T-helper 2 cell treated with Interferon-gamma antibody and Interleukin-4, amounts not matched to agents 5 μg/mL and 100 μg/mL, for 36 hours (primary cell): ENCODE measurements at regions not wholly inside any gene's neighbourhood (a gene's known extent, or its start where the extent isn't known, plus 50 kb on each side); places are given as distances from the start of the nearest gene placed in this dataset.
"Not testable (repeated sequence)": the region's sequence is repeated elsewhere in the genome, so short reads cannot be mapped to it uniquely, and the experiment has no call there.

ENCODE experiments used
- DNase-seq: peaks from one replicate; pipeline ENCODE4 v3.0.0; 2021; ENCODE audit warnings: low spot score
- H3K27ac Mint-ChIP-seq: one replicate; pipeline ENCODE4 v1.8.0; 2021; ENCODE audit warnings: mild to moderate bottlenecking, mixed read lengths
- H3K27me3 Mint-ChIP-seq: one replicate; pipeline ENCODE4 v1.8.0; 2021; ENCODE audit warnings: low read depth, mixed read lengths
- H3K36me3 Mint-ChIP-seq: one replicate; pipeline ENCODE4 v1.8.0; 2021; ENCODE audit warnings: low read depth, mixed read lengths
- H3K4me1 Mint-ChIP-seq: one replicate; pipeline ENCODE4 v1.8.0; 2021; ENCODE audit warnings: low read depth, mixed read lengths
- H3K4me3 Mint-ChIP-seq: one replicate; pipeline ENCODE4 v1.8.0; 2022; ENCODE audit warnings: mild to moderate bottlenecking, moderate library complexity, mixed read lengths
- H3K9me3 Mint-ChIP-seq: one replicate; pipeline ENCODE4 v1.8.0; 2021; ENCODE audit warnings: mixed read lengths

DNA sequence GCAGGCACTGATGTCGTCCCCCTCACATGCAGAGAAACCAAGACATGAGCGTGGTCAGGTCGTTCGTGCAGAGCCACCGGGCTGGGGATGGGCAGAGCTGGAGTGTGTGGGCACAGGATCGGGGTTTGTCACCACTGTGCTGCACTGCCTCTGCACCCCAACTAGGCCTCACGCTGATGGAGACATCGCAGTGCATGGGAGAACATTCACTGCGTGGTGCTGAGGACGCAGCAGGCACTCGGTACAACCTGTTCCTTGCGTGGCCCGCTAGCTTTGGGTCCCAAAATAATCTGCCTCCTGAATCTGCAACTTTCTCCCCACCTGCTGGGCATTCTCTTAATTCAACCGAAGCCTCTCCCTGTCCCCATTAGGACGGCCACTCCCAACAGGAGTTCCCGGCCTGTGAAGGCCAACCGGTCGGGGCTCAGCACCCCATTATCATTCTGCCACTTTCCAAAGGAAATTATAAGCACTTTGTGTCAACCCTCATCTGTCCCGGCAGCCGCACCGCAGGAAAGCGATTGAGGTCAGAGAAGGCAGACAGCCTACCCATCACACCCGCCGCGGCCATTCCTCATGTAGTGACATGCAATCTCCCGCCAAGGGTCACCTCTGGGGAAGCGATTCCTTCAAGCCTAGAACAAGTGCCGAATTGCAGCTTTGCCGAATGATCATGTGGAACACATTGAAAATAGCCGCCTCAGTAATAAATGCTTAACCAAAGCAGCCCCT is 490.4 kb downstream of the MN1 start:
- no peak overlapping the region for H3K27ac Mint-ChIP-seq

DNA sequence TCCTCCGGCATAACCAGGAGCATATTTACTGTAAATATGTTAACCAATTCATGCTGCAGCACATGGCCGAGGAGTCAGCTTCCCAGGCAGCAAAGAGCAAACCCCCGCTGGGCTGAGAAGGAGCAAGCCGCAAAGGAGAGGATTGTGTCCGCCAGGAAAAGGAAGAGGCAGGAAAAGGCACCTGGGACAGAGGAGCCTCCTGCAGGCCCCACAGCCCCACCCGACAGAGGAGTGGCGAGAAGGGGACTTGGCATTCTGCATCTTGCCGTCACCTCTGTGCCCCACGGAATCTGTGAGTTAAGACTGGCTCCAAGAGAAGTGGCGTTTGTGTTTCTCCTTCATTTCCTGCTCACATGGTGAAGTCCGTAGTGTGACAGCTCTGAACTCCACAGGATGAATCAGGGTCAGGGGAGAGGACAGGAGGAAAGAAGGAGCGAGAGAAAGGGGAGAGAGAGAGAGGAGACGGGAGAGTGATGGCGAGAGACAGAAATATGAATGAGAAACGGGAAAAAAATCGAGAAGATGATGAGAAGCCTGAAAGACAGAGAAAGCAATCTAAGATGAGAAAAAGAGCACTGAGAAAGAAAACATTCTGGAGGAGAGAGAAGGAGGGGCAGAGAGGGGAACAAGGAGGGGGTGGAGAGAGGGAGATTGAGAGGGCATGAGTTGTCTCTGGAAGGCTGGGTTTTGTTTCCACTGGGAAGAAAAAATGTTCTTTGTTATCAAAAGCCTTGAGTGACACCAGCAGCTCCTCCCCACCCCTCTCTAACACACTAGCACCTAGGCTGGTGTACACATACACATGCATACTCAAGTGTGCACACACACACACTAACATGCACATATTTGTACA is 489.6 kb downstream of the MN1 start:
- Mint-ChIP-seq H3K27me3 (no peaks in the 10 kb centered on the region), H3K9me3 (peaks cover 8% of the 10 kb centered on the region), H3K4me3 (no peak overlapping the region), H3K36me3 (no peaks in the 10 kb centered on the region), H3K4me1 (no peaks in the 10 kb centered on the region), H3K27ac (no peak overlapping the region)
- no peak for DNase-seq

More for the DNA sequence above, 490.4 kb downstream of the MN1 start:
- no peaks in the 10 kb centered on the region for H3K27me3 Mint-ChIP-seq
- H3K4me1 Mint-ChIP-seq: no peaks in the 10 kb centered on the region
- H3K36me3 Mint-ChIP-seq: no peaks in the 10 kb centered on the region
- H3K9me3 Mint-ChIP-seq: peaks cover 8% of the 10 kb centered on the region
- no peak for DNase-seq
- H3K4me3 Mint-ChIP-seq: no peak overlapping the region

DNA sequence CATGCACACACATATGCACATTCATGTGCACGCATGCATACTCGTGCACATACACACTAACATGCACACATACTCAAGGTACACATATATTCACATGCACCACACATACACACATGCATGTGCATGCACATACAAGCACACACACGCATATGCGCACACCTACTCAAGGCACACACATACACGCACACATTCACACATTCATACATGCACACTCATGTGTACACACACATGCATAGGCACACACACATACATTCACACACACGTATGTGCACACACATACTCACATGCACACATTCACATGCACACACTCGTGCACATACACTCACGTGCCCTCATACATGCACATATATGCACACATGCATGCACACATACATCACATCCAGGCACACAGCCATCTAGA is 489.0 kb downstream of the MN1 start:
- Mint-ChIP-seq H3K36me3 (no peaks in the 10 kb centered on the region), H3K4me3 (no peak overlapping the region), H3K9me3 (peaks cover 7% of the 10 kb centered on the region), H3K4me1 (no peaks in the 10 kb centered on the region), H3K27ac (no peak overlapping the region), H3K27me3 (no peaks in the 10 kb centered on the region)
- DNase-seq: no peak

DNA sequence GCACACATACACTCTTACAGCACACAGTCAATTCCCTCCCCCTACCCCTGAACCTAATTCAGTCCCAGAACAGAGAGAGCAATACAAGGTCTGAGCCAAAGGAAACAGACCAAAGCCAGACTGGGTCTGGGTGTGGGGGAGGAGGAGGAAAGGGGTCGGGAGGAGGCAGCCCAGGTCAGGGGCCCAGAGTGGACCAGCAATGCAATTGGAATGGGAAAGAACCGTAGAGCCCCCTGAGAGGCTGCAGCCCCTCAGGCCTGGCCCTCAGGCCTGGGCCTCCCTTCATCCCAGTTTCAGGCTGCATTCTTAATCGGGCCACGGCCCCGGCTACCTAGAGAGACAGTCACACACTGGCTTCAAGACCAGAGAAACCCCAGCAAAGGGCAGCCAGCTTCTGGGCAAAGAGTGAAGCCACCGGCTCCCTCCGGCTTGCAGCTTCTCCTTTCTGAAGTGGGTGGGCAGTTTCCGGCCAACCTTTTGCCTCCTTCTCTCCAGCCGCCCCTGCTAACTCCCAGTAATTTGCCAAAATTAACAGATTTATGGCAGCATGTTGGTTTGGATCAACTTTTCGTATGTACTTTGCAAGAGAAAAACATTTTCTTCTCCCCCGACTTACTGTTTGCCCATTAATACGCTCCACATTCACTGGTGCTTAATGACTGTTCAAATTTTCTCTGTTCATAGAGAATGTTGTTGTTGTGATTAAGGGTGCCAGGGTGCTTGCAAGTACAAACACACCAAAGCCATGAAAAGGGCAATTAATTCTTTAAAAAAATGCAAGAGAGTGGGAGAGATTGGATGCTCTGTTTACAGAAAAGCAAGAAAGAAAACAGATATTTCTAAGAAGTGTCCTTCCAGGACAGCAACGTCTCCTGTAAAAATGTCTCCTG is 488.3 kb downstream of the MN1 start:
- no peaks in the 10 kb centered on the region for H3K36me3 Mint-ChIP-seq
- peaks cover 2% of the 10 kb centered on the region for H3K27me3 Mint-ChIP-seq
- H3K9me3 Mint-ChIP-seq: peaks cover 2% of the 10 kb centered on the region
- no peak overlapping the region for H3K27ac Mint-ChIP-seq
- no peak overlapping the region for H3K4me3 Mint-ChIP-seq
- no peaks in the 10 kb centered on the region for H3K4me1 Mint-ChIP-seq
- DNase-seq: no peak

DNA sequence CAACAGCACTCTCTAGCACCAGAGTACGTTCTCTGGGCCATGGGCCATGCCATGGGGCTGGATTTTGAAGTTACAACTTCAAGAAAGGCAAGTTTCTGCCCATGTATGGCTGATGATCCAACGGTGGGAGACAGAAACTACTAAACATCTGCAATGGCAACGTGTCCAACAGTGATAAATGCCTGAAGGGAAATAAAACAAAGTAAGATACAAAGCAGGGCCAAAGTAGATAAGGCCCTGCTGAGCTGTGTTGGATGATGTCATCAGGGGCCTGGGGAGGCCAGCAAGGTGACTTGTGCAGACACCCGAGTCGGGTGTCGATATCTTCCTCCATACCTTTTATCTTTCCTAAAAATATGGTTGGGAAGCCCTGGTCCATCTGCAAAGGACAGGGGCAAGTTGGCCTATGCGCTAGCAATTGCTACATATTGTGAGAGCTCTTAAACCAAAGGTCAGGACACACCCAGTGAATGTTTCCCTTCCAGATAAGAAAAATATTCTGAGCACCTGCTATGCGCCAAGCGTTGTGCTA is 487.2 kb downstream of the MN1 start:
- Mint-ChIP-seq H3K9me3 (no peaks in the 10 kb centered on the region), H3K4me1 (no peaks in the 10 kb centered on the region), H3K27me3 (peaks cover 2% of the 10 kb centered on the region), H3K36me3 (no peaks in the 10 kb centered on the region), H3K27ac (no peak overlapping the region), H3K4me3 (no peak overlapping the region)
- no peak for DNase-seq

DNA sequence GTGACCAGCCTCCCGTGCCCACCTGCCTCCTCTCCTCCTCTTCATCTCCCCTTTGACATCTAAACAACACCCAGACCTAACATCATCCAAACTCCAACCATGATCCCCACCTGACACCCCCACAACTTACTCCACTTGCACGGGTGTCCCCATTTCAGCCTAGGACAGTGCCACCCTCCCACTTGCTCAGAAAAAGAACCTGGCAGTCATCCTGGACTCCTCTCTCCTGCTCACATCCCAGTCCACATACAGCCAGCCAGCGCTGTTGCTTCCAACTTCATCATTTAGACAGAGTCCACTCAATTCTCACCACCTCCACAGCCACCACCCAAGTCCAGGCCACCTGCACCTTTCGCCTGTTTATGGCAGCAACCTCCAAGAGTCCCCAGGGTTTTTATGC is 485.7 kb downstream of the MN1 start:
- DNase-seq: no peak
- Mint-ChIP-seq H3K4me3 (no peak overlapping the region), H3K27ac (no peak overlapping the region), H3K4me1 (no peaks in the 10 kb centered on the region), H3K9me3 (no peaks in the 10 kb centered on the region), H3K27me3 (peaks cover 2% of the 10 kb centered on the region), H3K36me3 (no peaks in the 10 kb centered on the region)

DNA sequence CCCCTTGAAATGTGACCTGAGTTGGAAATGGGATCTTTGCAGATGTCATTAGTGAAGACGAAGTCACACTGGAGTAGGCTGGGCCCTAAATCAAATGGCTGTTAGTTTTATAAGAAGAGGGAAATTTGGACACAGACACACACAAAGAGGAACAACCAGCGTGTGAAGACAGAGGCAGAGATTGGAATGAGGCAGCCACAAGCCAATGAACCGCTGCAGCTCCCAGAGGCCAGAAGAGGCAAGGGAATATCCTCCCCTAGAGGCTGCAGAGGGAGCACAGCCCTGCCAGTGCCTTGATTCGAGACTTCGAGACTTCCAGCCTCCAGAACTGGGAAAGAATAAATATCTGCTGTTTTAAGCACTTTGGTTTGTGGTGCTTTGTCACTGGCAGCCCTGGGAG is 484.5 kb downstream of the MN1 start:
- Mint-ChIP-seq H3K27me3 (peaks cover 2% of the 10 kb centered on the region), H3K4me3 (no peak overlapping the region), H3K9me3 (no peaks in the 10 kb centered on the region), H3K27ac (no peak overlapping the region), H3K36me3 (no peaks in the 10 kb centered on the region), H3K4me1 (no peaks in the 10 kb centered on the region)
- no peak for DNase-seq

DNA sequence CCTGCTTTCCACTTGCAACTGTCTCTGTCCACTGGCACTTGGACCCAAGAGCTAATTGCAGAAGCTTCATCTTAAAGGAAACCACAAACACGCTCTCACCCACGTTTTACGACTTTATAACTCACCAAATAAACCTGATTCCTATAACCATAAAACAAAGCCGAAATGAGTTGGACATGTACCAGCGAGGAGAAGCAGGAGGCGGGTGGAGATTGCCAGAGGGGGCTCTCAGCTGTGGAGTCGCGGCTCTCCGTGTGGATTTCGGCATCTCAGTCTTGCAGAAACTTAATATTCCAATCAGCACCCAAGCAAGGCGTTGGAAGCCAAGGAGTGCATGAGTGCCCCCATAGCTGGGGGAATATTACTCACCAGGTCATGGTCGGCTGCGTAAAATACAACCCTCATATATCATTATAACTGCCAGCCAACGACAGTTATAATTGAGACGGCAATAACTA is 483.6 kb downstream of the MN1 start:
- DNase-seq: no peak
- Mint-ChIP-seq H3K27me3 (peaks cover 2% of the 10 kb centered on the region), H3K4me1 (no peaks in the 10 kb centered on the region), H3K4me3 (no peak overlapping the region), H3K36me3 (no peaks in the 10 kb centered on the region), H3K9me3 (no peaks in the 10 kb centered on the region), H3K27ac (no peak overlapping the region)

DNA sequence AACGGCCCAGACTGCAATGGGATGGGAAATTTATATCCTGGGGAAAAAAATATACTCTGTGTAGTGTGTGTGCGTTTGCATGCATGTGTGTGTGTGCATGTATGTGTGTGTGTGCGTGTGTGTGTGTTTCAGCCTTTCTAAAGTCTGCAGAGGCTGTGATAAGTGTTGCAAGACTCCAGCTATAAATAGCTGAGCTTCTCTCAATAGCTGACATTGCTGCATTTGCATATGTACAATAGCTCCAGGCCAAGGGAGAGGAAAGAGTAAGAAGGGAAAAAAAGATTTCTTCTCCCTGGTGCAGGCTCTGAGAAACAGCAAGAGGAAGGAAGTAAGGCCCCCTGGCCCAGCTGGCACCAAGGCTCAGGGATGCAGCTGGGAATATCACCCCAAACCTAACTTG is 483.0 kb downstream of the MN1 start:
- no peak for DNase-seq
- no peaks in the 10 kb centered on the region for H3K9me3 Mint-ChIP-seq
- no peaks in the 10 kb centered on the region for H3K4me1 Mint-ChIP-seq
- peaks cover 2% of the 10 kb centered on the region for H3K27me3 Mint-ChIP-seq
- H3K4me3 Mint-ChIP-seq: no peak overlapping the region
- H3K36me3 Mint-ChIP-seq: no peaks in the 10 kb centered on the region
- H3K27ac Mint-ChIP-seq: no peak overlapping the region

DNA sequence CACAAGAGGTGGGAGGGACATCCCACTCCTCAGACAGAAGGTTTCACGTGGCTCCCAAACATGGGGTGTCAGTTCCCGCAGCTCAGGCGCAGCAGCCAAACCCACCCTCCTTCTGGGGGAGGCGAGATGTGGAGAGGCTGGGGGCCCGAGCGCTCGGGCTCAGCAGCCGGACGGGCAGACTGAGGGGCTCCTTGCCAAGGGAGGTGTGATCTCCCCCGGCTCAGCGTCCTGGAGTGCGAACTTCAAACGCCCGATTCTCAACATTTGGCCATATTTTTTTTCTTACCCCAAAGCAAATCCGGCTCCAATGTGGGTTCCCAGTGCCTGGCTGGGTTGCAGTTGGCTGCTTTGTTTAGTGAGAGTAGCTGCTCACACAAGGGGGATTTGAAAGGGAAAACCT is 477.9 kb downstream of the MN1 start:
- no peak for DNase-seq
- Mint-ChIP-seq H3K9me3 (no peaks in the 10 kb centered on the region), H3K27ac (no peak overlapping the region), H3K27me3 (no peaks in the 10 kb centered on the region), H3K4me3 (no peak overlapping the region), H3K4me1 (no peaks in the 10 kb centered on the region), H3K36me3 (no peaks in the 10 kb centered on the region)

DNA sequence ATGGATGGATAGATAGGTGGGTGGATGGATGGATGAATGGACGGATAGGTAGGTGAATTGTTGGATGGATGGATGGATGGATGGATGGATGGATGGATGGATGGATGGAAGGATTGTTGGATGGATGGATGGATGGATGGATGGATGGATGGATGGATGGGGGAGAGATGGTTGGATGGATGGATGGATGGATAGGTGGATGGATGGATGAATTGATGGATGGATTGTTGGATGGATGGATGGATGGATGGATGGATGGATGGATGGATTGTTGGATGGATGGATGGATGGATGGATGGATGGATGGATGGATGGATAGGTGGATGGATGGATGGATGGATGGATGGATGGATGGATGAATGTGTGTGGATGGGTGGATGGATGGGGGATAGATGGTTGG is 476.6 kb downstream of the MN1 start:
- H3K27ac Mint-ChIP-seq, H3K27me3 Mint-ChIP-seq, H3K9me3 Mint-ChIP-seq, DNase-seq, H3K4me1 Mint-ChIP-seq, H3K36me3 Mint-ChIP-seq, H3K4me3 Mint-ChIP-seq: not testable (repeated sequence)

DNA sequence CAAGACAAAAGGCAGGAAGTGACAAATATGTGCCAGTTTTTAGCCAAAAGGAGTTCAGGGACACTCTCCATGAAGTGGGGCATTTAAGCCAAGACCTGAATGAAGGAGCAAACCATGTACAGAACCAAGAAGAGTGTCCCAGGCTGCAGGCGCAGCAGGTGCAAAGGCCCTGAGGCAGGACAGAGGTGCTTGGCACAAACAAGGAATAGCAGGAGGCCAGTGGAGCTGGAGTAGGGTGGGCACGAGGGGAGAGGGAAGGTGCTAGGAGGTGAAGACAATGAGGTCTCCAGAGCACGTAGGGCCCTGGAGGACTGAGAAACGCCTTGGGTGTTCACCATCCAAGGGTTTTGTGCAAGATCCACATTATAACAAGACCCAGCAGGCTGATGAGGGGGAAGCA is 474.1 kb downstream of the MN1 start:
- no peaks in the 10 kb centered on the region for H3K36me3 Mint-ChIP-seq
- H3K4me3 Mint-ChIP-seq: no peak overlapping the region
- no peaks in the 10 kb centered on the region for H3K4me1 Mint-ChIP-seq
- no peak for DNase-seq
- H3K27me3 Mint-ChIP-seq: peaks cover 3% of the 10 kb centered on the region
- H3K27ac Mint-ChIP-seq: no peak overlapping the region
- H3K9me3 Mint-ChIP-seq: no peaks in the 10 kb centered on the region

DNA sequence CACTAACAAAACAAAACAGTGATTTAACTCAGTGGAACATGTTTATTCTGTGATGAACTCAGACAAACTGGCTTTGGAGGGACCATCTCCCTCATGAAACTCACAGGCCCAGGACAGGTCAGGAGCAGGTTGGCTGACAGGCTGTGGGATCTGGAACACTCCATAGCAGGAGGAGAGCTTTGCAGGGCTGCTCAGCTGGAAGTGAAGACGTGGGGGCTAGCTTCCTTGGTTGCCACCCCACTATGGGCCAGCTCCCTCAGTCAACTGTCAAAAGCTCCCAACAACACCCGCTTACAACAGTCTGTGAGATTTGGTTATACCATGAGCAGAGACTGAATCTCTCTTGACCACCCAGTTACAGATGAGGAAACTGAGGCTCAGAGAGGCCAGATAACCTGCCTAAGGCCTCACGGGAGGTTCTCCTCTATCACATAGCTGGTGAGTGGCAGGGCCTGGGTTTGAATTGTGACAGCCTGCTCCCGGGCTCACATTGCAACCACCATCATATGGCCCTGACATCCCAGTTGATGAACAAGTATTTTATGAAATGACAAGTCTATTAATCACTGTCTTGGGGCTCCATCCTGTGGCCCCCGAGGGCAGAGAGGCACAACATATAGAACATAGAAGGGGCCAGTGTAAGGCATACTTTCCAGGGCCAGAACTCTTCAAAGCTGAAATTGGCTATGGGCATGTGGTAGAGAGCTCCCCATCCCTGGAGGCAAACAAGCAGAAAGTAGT is 473.4 kb downstream of the MN1 start:
- H3K27ac Mint-ChIP-seq: no peak overlapping the region
- no peak overlapping the region for H3K4me3 Mint-ChIP-seq
- H3K4me1 Mint-ChIP-seq: no peaks in the 10 kb centered on the region

More for the DNA sequence above, 473.4 kb downstream of the MN1 start:
- Mint-ChIP-seq H3K36me3 (no peaks in the 10 kb centered on the region), H3K27me3 (peaks cover 3% of the 10 kb centered on the region), H3K9me3 (no peaks in the 10 kb centered on the region)
- no peak for DNase-seq
